ENCODE measurements at regions not wholly inside any gene's neighbourhood (a gene's known extent, or its start where the extent isn't known, plus 50 kb on each side); places are given as distances from the start of the nearest gene placed in this dataset.

DNA sequence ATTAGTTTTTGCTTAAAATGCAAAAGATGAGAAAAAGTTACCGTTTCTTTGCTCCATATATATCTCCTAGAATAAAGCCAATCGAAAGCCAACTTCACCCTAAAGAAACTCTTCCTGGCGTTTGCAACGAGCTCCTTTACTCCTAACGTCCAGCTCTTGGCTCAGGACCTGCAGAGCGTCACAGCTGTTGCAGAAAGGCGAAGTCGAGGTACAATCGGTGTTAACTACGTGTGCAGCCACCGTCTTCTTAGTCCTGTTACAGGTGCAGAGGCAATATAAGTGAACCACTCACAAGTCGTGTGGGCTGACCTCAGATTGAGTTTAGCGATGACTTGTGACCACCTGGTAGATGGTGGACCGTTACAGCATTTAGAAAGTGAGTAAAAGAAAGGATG, 113.1 kb downstream of the TRIM27 start:
- Histone ChIP-seq H3K9me3 (no peaks in the 10 kb centered on the region), H3K27me3 (ENCODE audit: insufficient read depth in 3 of 3, low read length in 2 of 3) (peaks cover 3 to 86% (median 13%) of the 10 kb centered on the region in 3 donors), H3K4me1 (no peaks in the 10 kb centered on the region), H3K27ac (no peak overlapping the region), H3K4me3 (no peak overlapping the region), H3K36me3 (ENCODE audit: insufficient read depth in 1 of 2, low read depth in 1 of 2) (no peaks in the 10 kb centered on the region)
- no peak for DNase-seq
- WGBS, 3 donors, result 3 to 6% (median 3%) methylated on average over 14 of the region's 14 CpGs
- no peak for ATAC-seq
- intact Hi-C loops (cut with DNase I), result no loop called here
- no peak for TF ChIP-seq CTCF (IDR thresholded peaks at IDR 0.05)

DNA sequence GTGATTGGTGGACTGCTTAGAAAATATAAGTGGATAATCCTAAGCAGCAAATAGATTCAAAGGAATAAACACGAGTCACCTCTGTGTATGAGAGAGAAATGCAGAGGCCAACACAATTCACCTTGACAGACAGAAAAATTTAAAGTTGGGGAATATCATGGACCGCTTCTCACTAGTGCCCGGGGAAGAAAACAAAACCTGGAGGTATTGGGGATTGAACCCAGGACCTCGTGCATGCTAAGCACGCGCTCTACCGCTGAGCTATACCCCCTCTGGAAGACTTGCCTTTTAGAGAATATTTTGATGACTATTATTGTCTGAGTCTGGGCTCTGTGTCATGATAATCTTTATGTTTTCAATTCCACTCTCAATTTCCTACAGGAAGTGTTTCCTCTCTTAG, 111.9 kb downstream of the TRIM27 start:
- no peak overlapping the region for H3K27ac ChIP-seq
- no peak for TF ChIP-seq CTCF (IDR thresholded peaks at IDR 0.05)
- intact Hi-C loops (cut with DNase I), result no loop called here
- no peaks in the 10 kb centered on the region for H3K4me1 ChIP-seq
- 2 to 5% (median 2%) methylated on average over 7 of the region's 7 CpGs for WGBS, 3 donors
- H3K9me3 ChIP-seq, result no peaks in the 10 kb centered on the region
- H3K27me3 ChIP-seq (ENCODE audit: insufficient read depth in 3 of 3, low read length in 2 of 3), result peaks cover 0 to 93% (median 15%) of the 10 kb centered on the region in 3 donors
- ATAC-seq, result no peak
- H3K36me3 ChIP-seq (ENCODE audit: insufficient read depth in 1 of 2, low read depth in 1 of 2), result no peaks in the 10 kb centered on the region
- no peak for DNase-seq
- H3K4me3 ChIP-seq, result no peak overlapping the region

- Histone ChIP-seq H3K27me3 (ENCODE audit: insufficient read depth in 3 of 3, low read length in 2 of 3) (peaks cover 0 to 98% (median 18%) of the 10 kb centered on the region in 3 donors), H3K36me3 (ENCODE audit: insufficient read depth in 1 of 2, low read depth in 1 of 2) (no peaks in the 10 kb centered on the region), H3K4me1 (no peaks in the 10 kb centered on the region), H3K4me3 (no peak overlapping the region), H3K27ac (no peak overlapping the region), H3K9me3 (no peaks in the 10 kb centered on the region)
- DNase-seq (no peak), ATAC-seq (no peak)
- intact Hi-C loops (cut with DNase I), result no loop called here
- WGBS, 3 donors, result 8 to 12% (median 11%) methylated on average over 29 of the region's 29 CpGs
- no peak for TF ChIP-seq CTCF (IDR thresholded peaks at IDR 0.05)
These were observed 110.8 kb downstream of the TRIM27 start for GRCh38 chr6:28812778-28813569.

DNA sequence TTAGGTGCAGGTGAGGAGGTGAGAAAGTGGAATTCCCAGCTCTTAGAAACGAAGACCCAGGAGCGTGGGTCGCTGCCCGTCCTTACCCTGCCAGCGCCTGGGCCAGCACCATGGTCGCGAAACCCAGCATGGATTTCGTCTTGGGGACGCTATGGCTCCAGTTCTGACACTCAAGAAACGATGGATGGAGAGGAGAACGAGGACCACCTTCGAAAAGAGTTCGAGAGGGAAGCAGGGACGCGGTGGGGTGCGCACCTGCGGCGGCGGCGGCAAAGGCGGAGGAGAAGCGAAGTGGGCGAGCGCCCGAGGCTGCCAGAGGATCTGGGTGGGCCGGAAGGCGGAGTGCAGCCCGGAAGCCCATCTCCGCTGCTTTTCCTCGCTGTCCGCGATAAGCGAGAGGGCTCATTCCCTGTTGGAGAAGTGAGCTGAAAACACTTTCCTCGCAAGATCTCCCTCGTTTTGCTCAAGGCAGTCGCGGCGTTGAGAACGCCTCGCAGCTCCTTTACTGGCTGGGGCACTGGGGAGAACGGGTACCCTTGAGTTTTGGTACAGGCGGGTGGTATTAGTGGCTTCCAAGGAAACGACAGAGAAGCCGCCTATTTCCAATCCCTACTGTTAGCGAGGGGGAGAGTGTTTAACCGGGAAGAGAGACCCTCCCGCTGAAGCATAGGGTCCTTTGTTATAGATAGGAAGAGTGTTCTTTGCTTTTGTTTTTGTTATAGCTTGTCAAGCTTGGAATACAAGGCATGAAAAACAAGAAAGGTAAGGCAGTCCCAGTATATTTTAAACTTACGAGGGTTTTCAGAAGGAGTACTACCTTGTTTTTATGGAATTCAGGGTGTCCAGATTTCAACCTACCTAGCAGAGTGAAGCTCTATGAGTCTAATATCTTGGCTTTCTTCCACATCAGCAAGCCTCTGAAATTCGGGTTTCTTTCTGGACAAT, 109.5 kb downstream of the TRIM27 start:
- Histone ChIP-seq H3K4me1 (no peaks in the 10 kb centered on the region), H3K36me3 (ENCODE audit: insufficient read depth in 1 of 2, low read depth in 1 of 2) (no peaks in the 10 kb centered on the region), H3K9me3 (no peaks in the 10 kb centered on the region), H3K4me3 (no peak overlapping the region), H3K27me3 (ENCODE audit: insufficient read depth in 3 of 3, low read length in 2 of 3) (peaks cover 0 to 92% (median 18%) of the 10 kb centered on the region in 3 donors), H3K27ac (no peak overlapping the region)
- ATAC-seq (no peak), DNase-seq (no peak)
- WGBS, 3 donors, result 3 to 5% (median 4%) methylated on average over 40 to 49 of the region's 49 CpGs
- intact Hi-C loops (cut with DNase I), result no loop called here
- TF ChIP-seq CTCF (IDR thresholded peaks at IDR 0.05), result no peak

Data from psoas muscle (tissue), 7 donors.